GM21367 (cell line): ENCODE measurements at regions not wholly inside any gene's neighbourhood (a gene's known extent, or its start where the extent isn't known, plus 50 kb on each side); places are given as distances from the start of the nearest gene placed in this dataset.
"Not testable (repeated sequence)": the region's sequence is repeated elsewhere in the genome, so short reads cannot be mapped to it uniquely, and the experiment has no call there.

Source experiments
- ATAC-seq: cut with Tn5 transposase; IDR thresholded peaks from one replicate; pipeline ENCODE4 v1.9.1; 2021; ENCODE audit not compliant: unreplicated experiment

DNA sequence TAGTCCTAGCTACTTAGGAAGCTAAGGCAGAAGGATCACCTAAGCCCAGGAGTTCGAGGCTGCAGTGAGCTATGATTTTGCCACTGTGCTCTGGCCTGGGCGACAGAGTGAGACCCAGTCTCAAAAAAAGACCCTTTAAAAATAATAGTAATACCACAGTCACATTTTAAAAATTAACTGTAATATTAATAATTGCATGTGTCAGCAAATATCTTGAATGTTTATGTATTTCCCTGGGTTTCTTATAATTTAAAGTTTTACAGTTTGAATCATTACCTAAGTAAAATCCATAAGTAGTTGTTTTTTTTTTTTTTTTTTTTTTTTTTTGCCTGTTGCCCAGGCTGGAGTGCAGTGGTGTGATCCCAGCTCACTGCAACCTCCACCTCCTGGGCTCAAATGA lies 69.2 kb downstream of the LYZL2 start:
- ATAC-seq = no peak

DNA sequence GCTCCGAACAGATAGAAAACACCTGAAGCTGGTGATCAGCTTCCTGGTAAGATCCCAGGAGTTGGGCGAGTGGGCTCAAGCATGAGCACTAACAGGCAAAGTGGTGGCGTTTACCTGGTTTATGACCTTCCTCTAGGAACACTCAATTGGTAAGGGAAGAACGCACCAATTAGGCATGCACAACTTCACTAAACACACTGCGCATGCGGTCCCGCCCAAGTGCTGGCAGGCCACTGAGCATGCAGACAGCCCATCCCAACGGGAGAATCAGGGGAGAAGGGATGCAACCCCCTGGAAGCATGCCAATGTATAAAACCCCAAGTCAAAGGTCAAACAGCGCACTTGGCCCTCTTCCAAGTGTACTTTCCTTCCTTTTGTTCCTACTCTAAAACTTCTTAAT lies 70.4 kb downstream of the LYZL2 start:
- ATAC-seq = no peak

DNA sequence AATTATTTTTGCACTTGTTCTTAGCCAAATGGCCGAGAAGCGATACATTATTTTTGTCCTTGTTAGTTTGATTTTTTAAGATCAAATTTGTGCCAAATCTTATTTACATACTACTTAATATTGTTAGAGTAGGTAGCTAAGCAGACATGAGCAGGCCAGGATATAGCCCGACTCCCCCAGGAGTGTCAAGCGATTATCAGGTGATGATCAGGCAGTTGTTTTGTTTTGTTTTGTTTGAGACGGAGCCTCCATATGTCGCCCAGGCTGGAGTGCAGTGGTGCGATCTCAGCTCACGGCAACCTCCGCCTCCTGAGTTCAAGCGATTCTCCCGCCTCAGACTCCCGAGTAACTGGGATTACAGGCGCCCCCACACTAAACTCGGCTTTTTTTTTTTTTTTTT lies 71.1 kb downstream of the LYZL2 start:
- ATAC-seq = no peak

GRCh38 chr10:30557884-30558283 lies 71.7 kb downstream of the LYZL2 start:
- ATAC-seq = no peak

DNA sequence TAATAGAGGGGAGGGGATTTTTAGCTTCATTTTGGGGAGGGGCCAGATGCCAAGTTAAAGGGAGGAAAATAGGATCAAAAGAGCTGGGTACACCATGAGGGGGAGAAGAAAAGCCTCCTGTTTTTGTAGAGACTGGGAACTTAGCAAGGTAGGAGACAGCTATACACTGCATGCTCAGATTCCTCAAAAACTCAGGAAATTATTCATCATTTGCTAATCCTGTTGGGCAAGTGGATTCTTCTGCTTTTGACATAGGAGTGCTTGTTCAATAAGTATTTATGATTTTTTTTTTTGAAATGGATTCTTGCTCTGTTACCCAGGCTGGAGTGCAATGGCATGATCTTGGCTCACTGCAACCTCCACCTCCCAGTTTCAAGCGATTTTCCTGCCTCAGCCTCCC lies 73.4 kb downstream of the LYZL2 start:
- no peak for ATAC-seq

DNA sequence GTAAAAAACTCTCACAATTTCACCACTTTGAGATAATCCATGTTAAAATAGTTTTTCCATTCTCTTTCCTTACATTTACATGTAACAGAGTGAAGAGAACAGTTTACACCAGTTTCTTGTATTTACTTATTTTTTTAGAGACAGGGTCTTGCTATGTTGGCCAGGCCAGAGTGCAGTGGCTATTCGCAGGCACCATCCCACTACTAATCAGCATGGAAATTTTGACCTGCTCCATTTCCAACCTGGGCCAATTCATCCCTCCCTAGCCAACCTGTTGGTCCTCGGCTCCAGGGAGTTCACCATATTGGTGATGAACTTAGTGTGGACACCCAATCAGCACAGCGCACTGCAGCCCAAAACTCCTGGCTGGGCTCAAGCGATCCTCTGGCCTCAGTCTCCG lies 74.1 kb downstream of the LYZL2 start:
- no peak for ATAC-seq

GRCh38 chr10:30554440-30554825 lies 75.1 kb downstream of the LYZL2 start:
- ATAC-seq = no peak

GRCh38 chr10:30553626-30554439 lies 75.7 kb downstream of the LYZL2 start:
- no peak for ATAC-seq

- ATAC-seq = no peak
These were observed 76.4 kb downstream of the LYZL2 start for GRCh38 chr10:30553018-30553625.

- ATAC-seq = no peak
These were observed 78.4 kb downstream of the LYZL2 start for GRCh38 chr10:30550967-30551815.

DNA sequence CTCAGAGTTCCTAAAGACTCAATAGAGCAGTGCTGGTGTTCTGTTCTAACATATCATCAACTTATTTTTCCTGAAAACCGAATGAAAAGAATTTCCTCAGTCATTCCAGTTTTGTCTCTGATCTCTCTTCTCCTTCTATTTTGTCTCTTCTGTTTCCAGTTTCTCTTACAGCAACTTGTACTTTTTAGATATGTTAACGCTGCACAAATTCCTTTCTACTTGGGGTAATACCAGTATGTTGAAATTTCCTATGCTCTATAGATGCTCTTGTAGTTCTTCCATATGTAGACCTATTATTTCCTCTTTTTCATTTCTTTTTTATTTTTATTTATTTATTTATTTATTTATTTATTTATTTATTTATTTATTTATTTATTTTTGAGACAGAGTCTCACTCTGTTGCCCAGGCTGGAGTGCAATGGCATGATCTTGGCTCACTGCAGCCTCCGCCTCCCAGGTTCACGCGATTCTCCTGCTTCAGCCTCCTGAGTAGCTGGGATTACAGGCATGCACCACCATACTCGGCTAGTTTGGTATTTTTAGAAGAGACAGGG lies 80.3 kb downstream of the LYZL2 start:
- not testable (repeated sequence) for ATAC-seq

DNA sequence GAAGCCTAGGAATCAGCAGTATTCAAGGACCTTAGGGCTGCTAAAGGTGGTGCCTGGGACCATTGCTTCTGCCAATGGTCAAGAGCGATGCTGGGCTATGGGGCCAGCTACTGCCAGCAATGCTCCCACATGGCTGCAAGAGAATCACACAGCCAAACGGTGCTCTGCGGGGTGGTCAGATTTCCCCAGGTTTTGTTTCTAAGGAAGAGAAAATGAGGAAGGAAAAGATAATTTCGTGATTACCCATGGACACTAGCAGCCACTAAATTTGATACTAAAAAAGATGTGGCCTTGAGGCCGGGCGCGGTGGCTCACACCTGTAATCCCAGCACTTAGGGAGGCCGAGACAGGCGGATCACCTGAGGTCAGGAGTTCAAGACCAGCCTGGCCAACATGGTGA lies 83.0 kb downstream of the LYZL2 start:
- ATAC-seq = no peak

- no peak for ATAC-seq
These were observed 86.7 kb downstream of the LYZL2 start for GRCh38 chr10:30542895-30543288.

- ATAC-seq = no peak
These were observed 87.3 kb downstream of the LYZL2 start for GRCh38 chr10:30542001-30542894.

- ATAC-seq = no peak
These were observed 89.3 kb downstream of the LYZL2 start for GRCh38 chr10:30540276-30540675.

- no peak for ATAC-seq
These were observed 91.5 kb downstream of the LYZL2 start for GRCh38 chr10:30538086-30538485.

GRCh38 chr10:30537586-30537985 lies 92.0 kb downstream of the LYZL2 start:
- no peak for ATAC-seq

DNA sequence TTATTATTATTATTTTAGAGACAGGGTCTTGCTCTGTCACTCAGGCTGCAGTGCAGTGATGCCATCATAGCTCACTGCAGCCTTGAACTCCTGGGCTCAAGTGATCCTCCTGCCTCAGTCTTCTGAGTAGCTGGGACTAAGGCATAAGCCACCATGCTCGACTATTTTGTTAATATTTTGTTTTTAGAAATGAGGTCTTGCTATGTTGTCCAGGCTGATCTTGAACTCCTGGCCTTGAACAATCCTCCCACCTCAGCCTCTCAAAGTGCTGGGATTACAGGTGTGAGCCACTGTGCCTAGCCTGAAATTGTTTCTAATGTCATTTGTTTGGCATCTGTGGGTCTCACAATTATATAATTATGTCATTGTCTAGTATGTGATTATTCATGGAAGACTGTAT lies 92.4 kb downstream of the LYZL2 start:
- ATAC-seq = not testable (repeated sequence)

GRCh38 chr10:30536578-30536977 lies 93.0 kb downstream of the LYZL2 start:
- no peak for ATAC-seq

DNA sequence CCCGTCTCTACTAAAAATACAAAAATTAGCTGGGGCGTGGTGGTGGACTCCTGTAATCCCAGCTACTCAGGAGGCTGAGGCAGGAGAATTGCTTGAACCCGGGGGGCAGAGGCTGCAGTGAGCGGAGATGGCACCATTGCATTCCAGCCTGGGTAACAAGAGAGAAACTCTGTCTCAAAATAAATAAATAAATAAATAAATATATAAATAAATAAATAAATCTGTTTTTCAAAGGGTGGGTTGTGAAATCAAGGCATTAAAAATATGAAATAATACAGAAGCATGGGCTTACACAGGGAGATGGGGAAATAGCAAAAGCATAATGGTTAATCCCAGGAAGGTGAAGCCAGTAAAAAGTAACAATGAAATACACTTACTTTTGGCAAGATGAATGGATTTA lies 93.9 kb downstream of the LYZL2 start:
- ATAC-seq = no peak
